H1 (cell line): ENCODE measurements at regions not wholly inside any gene's neighbourhood (a gene's known extent, or its start where the extent isn't known, plus 50 kb on each side); places are given as distances from the start of the nearest gene placed in this dataset.
"Not testable (repeated sequence)": the region's sequence is repeated elsewhere in the genome, so short reads cannot be mapped to it uniquely, and the experiment has no call there.

Source experiments
- CTCF ChIA-PET: fragments of 300-600 bp; sonication (Branson Sonifier 250); formaldehyde crosslinking; loops from one replicate; lab custom pipeline; 2021; ENCODE audit not compliant: partially characterized antibody; lab: Charles Lee
- POLR2A ChIA-PET: fragments of 300-600 bp; sonication (Branson Sonifier 250); formaldehyde crosslinking; loops from one replicate; lab custom pipeline; 2021; ENCODE audit warnings: inconsistent platforms; ENCODE audit not compliant: partially characterized antibody; lab: Charles Lee
- DNase-seq, 2 experiments: peaks; one replicate each; pipeline versions ENCODE4 v3.0.0 to v3.0.0-alpha.2; 2010 to 2022; ENCODE audit warnings: low spot score in 2 of 2, low read depth in 1 of 2, mixed read lengths in 1 of 2
- FAIRE-seq: peaks from 2 replicates; lab custom pipeline; 2011; peaks lifted over from hg19 to GRCh38; lab: Jason Lieb, UNC
- H2AFZ ChIP-seq: 2 replicates; pipeline ENCODE4 v1.8.1; 2012; ENCODE audit warnings: low read length, inconsistent platforms
- H2AK5ac ChIP-seq: 2 replicates; pipeline ENCODE4 v1.6.1; 2013; ENCODE audit warnings: low read depth, low read length
- H2BK120ac ChIP-seq: replicated peaks from 2 replicates; pipeline ENCODE3; 2013; ENCODE audit warnings: low read depth, low read length, inconsistent platforms
- H2BK12ac ChIP-seq: 2 replicates; pipeline ENCODE4 v1.6.1; 2013; ENCODE audit warnings: low read depth, low read length
- H2BK15ac ChIP-seq: 2 replicates; pipeline ENCODE4 v1.6.1; 2013; ENCODE audit warnings: low read length
- H2BK20ac ChIP-seq: 2 replicates; pipeline ENCODE4 v1.6.1; 2013; ENCODE audit warnings: low read length
- H2BK5ac ChIP-seq: 2 replicates; pipeline ENCODE4 v1.6.1; 2013; ENCODE audit warnings: low read depth, low read length
- H3K14ac ChIP-seq: 2 replicates; pipeline ENCODE4 v1.6.1; 2013; ENCODE audit warnings: inconsistent platforms; ENCODE audit not compliant: insufficient read length
- H3K18ac ChIP-seq: 2 replicates; pipeline ENCODE4 v1.6.1; 2013; ENCODE audit warnings: low read length; ENCODE audit errors: extremely low read depth
- H3K23ac ChIP-seq: 2 replicates; pipeline ENCODE4 v1.6.1; 2013; ENCODE audit warnings: inconsistent platforms; ENCODE audit not compliant: insufficient read length
- H3K23me2 ChIP-seq: 2 replicates; pipeline ENCODE4 v1.6.1; 2013; ENCODE audit warnings: low read depth, low read length
- H3K27ac ChIP-seq: 2 replicates; pipeline ENCODE4 v1.6.1; 2011; ENCODE audit warnings: low read depth, low read length, inconsistent platforms
- H3K27me3 ChIP-seq, 4 experiments: replicated peaks in 1 of 4; 1 replicate in 1 of 4; 2 replicates in 3 of 4; pipeline versions ENCODE4 v1.6.1 to v1.8.1; 2011 to 2013; ENCODE audit warnings: low read length in 3 of 4, mild to moderate bottlenecking in 3 of 4, inconsistent platforms in 2 of 4, mixed read lengths in 2 of 4, moderate library complexity in 1 of 4; ENCODE audit not compliant: control insufficient read depth in 3 of 4, insufficient read depth in 3 of 4; ENCODE audit errors: extremely low read depth in 1 of 4
- H3K36me3 ChIP-seq, 4 experiments: 2 replicates each; pipeline versions ENCODE4 v1.6.1 to v1.8.1; 2011 to 2013; ENCODE audit warnings: mild to moderate bottlenecking in 4 of 4, low read length in 3 of 4, moderate library complexity in 2 of 4, control low read depth in 1 of 4, inconsistent platforms in 1 of 4; ENCODE audit not compliant: insufficient read depth in 4 of 4, control insufficient read depth in 2 of 4
- H3K4ac ChIP-seq: replicated peaks from 2 replicates; pipeline ENCODE3; 2013; ENCODE audit warnings: low read length, low read depth, mixed read lengths, inconsistent platforms; ENCODE audit not compliant: insufficient read length
- H3K4me1 ChIP-seq, 4 experiments: replicated peaks in 1 of 4; 1 replicate in 1 of 4; 2 replicates in 3 of 4; pipeline versions ENCODE4 v1.6.1 to v1.8.1; 2011 to 2013; ENCODE audit warnings: low read length in 3 of 4, inconsistent platforms in 2 of 4, mixed read lengths in 1 of 4; ENCODE audit not compliant: insufficient read depth in 4 of 4, control insufficient read depth in 3 of 4
- H3K4me2 ChIP-seq, 2 experiments: 2 replicates each; pipeline versions ENCODE4 v1.6.1 to v1.8.1; 2011 to 2013; ENCODE audit warnings: low read depth in 2 of 2, low read length in 2 of 2, control low read depth in 1 of 2, inconsistent platforms in 1 of 2, mild to moderate bottlenecking in 1 of 2; ENCODE audit not compliant: insufficient read depth in 1 of 2
- H3K4me3 ChIP-seq, 4 experiments: fragments of 200-600, 300-600 bp in 1 of 4; sonication (generic), shearing (Covaris generic), sonication (Bioruptor Twin) in 1 of 4; 2 replicates each; pipeline versions ENCODE4 v1.5.1 to v1.8.1; 2011 to 2016; ENCODE audit warnings: low read length in 4 of 4, low read depth in 3 of 4, control low read depth in 2 of 4, inconsistent platforms in 2 of 4, mild to moderate bottlenecking in 2 of 4, mixed read lengths in 1 of 4, moderate library complexity in 1 of 4; ENCODE audit not compliant: insufficient read depth in 2 of 4; ENCODE audit errors: extremely low read depth in 1 of 4
- H3K56ac ChIP-seq: replicated peaks from 2 replicates; pipeline ENCODE3; 2013; ENCODE audit warnings: low read depth, mild to moderate bottlenecking, mixed read lengths, low read length, inconsistent platforms; ENCODE audit not compliant: insufficient read length
- H3K79me1 ChIP-seq: 2 replicates; pipeline ENCODE4 v1.6.1; 2013; ENCODE audit warnings: low read depth, low read length, control low read depth
- H3K79me2 ChIP-seq, 2 experiments: 2 replicates each; pipeline versions ENCODE4 v1.6.1 to v1.8.1; 2012 to 2013; ENCODE audit warnings: low read length in 2 of 2, mild to moderate bottlenecking in 2 of 2, inconsistent platforms in 1 of 2; ENCODE audit not compliant: insufficient read depth in 2 of 2, control insufficient read depth in 1 of 2
- H3K9ac ChIP-seq, 4 experiments: replicated peaks in 1 of 4; 1 replicate in 1 of 4; 2 replicates in 3 of 4; pipeline versions ENCODE4 v1.6.1 to v1.8.1; 2011 to 2013; ENCODE audit warnings: low read depth in 3 of 4, low read length in 3 of 4, control low read depth in 2 of 4, mild to moderate bottlenecking in 2 of 4, moderate library complexity in 2 of 4, inconsistent platforms in 1 of 4; ENCODE audit errors: extremely low read depth in 1 of 4
- H3K9me3 ChIP-seq, 2 experiments: 2 replicates each; pipeline versions ENCODE4 v1.6.1 to v1.8.1; 2012 to 2013; ENCODE audit warnings: mild to moderate bottlenecking in 2 of 2, moderate library complexity in 2 of 2, control low read depth in 1 of 2, inconsistent platforms in 1 of 2, low read depth in 1 of 2, low read length in 1 of 2, mixed read lengths in 1 of 2; ENCODE audit not compliant: insufficient read depth in 2 of 2
- H4K20me1 ChIP-seq, 2 experiments: replicated peaks in 1 of 2; 2 replicates each; pipeline versions ENCODE3 to v1.8.1; 2011 to 2013; ENCODE audit warnings: inconsistent platforms in 2 of 2, low read length in 2 of 2, mild to moderate bottlenecking in 1 of 2; ENCODE audit not compliant: insufficient read depth in 2 of 2, control insufficient read depth in 1 of 2
- H4K5ac ChIP-seq: 2 replicates; pipeline ENCODE4 v1.6.1; 2013; ENCODE audit warnings: low read length, low read depth, mixed read lengths, inconsistent platforms; ENCODE audit not compliant: insufficient read length
- H4K8ac ChIP-seq: 2 replicates; pipeline ENCODE4 v1.8.0; 2013; ENCODE audit warnings: mild to moderate bottlenecking, moderate library complexity, low read length, inconsistent platforms; ENCODE audit not compliant: insufficient read depth; ENCODE audit errors: extremely low read depth
- H4K91ac ChIP-seq: replicated peaks from 2 replicates; pipeline ENCODE3; 2013; ENCODE audit warnings: low read length, mixed read lengths, inconsistent platforms; ENCODE audit not compliant: insufficient read length
- WGBS, 2 experiments: shearing (Covaris generic) in 1 of 2; methylation state at CpG; one replicate each; pipeline versions ENCODE4 v1.1.6 to v1.1.7; 2013 to 2015; ENCODE audit warnings: low lambda C conversion rate in 2 of 2, mixed read lengths in 2 of 2, inconsistent platforms in 1 of 2, low coverage in 1 of 2, missing lambda C conversion rate in 1 of 2; ENCODE audit not compliant: insufficient replicate concordance in 2 of 2, insufficient coverage in 1 of 2, insufficient read length in 1 of 2; ENCODE audit errors: extremely low coverage in 1 of 2, missing lambda C conversion rate in 1 of 2; 5-methylcytosine and 5-hydroxymethylcytosine counted together

GRCh38 chr10:100666634-100667033 is 78.7 kb upstream of the PAX2 start:
- Histone ChIP-seq H3K4me1 (peaks cover 4 to 15% (median 11%) of the 10 kb centered on the region in 4 experiments), H3K27me3 (peaks cover 0 to 37% (median 30%) of the 10 kb centered on the region in 4 experiments; a peak in 6 of 7 replicates)
- H2BK12ac ChIP-seq, H3K23ac ChIP-seq, DNase-seq, H2BK20ac ChIP-seq, H3K27ac ChIP-seq, H4K5ac ChIP-seq, H3K18ac ChIP-seq, H3K4ac ChIP-seq, H2AFZ ChIP-seq, FAIRE-seq, H3K4me2 ChIP-seq, H2AK5ac ChIP-seq, H2BK15ac ChIP-seq, H4K8ac ChIP-seq, H3K56ac ChIP-seq, POLR2A ChIA-PET, H3K9me3 ChIP-seq, H3K9ac ChIP-seq, H4K91ac ChIP-seq, H2BK5ac ChIP-seq, H2BK120ac ChIP-seq, H3K14ac ChIP-seq, H3K79me1 ChIP-seq, H3K4me3 ChIP-seq, H3K36me3 ChIP-seq, H3K23me2 ChIP-seq, H4K20me1 ChIP-seq, H3K79me2 ChIP-seq: not testable (repeated sequence)
- 88% methylated on average over 2 of the region's 2 CpGs; no CpG with 5 or more reads in 1 of the 2 experiments for WGBS, 2 experiments
- CTCF ChIA-PET, result interaction anchor here (0.6 to 1.2 kb wide), 5 partner anchors 22 to 104 kb away, joined by 3 to 6 read pairs (median 3); no protein-coding TSS in a partner anchor
